Nephron (organoid): ENCODE measurements at regions not wholly inside any gene's neighbourhood (a gene's known extent, or its start where the extent isn't known, plus 50 kb on each side); places are given as distances from the start of the nearest gene placed in this dataset.
A peak's percentile ranks its signal among the peaks of the same experiment; 100 is the strongest.

Experiments
- H3K27ac Mint-ChIP-seq, 3 experiments: 2 replicates each; pipeline ENCODE4 v1.8.0; 2020; ENCODE audit warnings: mixed read lengths in 3 of 3, mild to moderate bottlenecking in 2 of 3, moderate library complexity in 1 of 3
- H3K27me3 Mint-ChIP-seq: 2 replicates; pipeline ENCODE4 v1.8.0; 2021; ENCODE audit warnings: low read depth, mild to moderate bottlenecking, moderate library complexity, mixed read lengths
- H3K36me3 Mint-ChIP-seq: 2 replicates; pipeline ENCODE4 v1.8.0; 2020; ENCODE audit warnings: low read depth, mixed read lengths
- H3K4me1 Mint-ChIP-seq: 2 replicates; pipeline ENCODE4 v1.8.0; 2020; ENCODE audit warnings: mixed read lengths
- H3K4me3 Mint-ChIP-seq, 3 experiments: 2 replicates each; pipeline ENCODE4 v1.8.0; 2020; ENCODE audit warnings: mild to moderate bottlenecking in 3 of 3, mixed read lengths in 3 of 3, moderate library complexity in 2 of 3
- H3K9me3 Mint-ChIP-seq: 2 replicates; pipeline ENCODE4 v1.8.0; 2020; ENCODE audit warnings: mixed read lengths
- TF ChIP-seq, protein P1 (sequence below), 3 experiments: fragments of 200-600 bp; sonication (generic); IDR thresholded peaks; one replicate each; pipeline ENCODE4 v1.5.0; 2021; ENCODE audit warnings: antibody characterized with exemption in 3 of 3; ENCODE audit not compliant: unreplicated experiment in 3 of 3

DNA sequence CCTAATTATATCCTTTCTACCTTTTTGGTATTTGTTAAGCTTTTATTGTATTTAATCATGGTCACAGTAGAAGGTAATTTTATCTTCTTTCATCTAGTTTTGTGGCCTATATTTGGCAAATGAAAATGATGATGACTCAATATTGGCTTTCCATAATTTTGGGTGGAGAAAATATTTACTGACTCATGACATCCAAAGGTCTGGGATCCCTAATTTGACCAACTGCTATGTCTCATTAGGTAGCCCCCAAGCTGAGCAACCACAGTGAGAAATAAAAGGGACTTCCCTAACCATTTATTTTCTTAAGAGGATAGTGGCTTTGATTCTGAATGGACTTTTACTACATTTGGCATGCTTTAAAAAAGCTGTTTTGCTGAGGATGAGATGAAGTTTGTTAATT is 289.5 kb downstream of the RMST start:
- Mint-ChIP-seq H3K27ac (no peak overlapping the region), H3K4me3 (no peak overlapping the region), H3K36me3 (no peaks in the 10 kb centered on the region), H3K27me3 (no peaks in the 10 kb centered on the region), H3K4me1 (peaks cover 7% of the 10 kb centered on the region), H3K9me3 (no peaks in the 10 kb centered on the region)
- TF ChIP-seq, protein P1, sequence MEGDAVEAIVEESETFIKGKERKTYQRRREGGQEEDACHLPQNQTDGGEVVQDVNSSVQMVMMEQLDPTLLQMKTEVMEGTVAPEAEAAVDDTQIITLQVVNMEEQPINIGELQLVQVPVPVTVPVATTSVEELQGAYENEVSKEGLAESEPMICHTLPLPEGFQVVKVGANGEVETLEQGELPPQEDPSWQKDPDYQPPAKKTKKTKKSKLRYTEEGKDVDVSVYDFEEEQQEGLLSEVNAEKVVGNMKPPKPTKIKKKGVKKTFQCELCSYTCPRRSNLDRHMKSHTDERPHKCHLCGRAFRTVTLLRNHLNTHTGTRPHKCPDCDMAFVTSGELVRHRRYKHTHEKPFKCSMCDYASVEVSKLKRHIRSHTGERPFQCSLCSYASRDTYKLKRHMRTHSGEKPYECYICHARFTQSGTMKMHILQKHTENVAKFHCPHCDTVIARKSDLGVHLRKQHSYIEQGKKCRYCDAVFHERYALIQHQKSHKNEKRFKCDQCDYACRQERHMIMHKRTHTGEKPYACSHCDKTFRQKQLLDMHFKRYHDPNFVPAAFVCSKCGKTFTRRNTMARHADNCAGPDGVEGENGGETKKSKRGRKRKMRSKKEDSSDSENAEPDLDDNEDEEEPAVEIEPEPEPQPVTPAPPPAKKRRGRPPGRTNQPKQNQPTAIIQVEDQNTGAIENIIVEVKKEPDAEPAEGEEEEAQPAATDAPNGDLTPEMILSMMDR (IDR thresholded peaks at IDR 0.05; ENCODE audit: unreplicated experiment in 3 of 3), result no peak

DNA sequence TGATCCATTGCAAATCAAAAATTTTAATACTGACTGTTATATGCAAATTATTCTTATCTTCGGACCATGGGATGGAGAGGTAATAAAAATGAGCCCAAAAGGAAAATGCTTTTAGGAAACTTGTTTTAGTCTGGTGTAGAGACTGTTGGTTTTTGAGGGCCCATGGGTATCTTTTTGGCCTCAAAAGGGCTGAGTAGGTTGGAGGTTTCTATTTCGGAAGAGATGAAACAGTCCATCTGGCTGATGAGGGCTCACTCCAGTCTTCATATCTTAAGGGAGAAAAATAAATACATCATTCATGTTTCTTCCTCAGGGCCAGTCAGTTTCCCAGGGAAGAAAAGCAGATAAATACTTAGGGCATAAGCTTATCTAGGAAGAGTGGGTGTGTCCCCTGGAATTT is 290.7 kb downstream of the RMST start:
- Mint-ChIP-seq H3K27ac (no peak overlapping the region), H3K4me1 (peaks cover 15% of the 10 kb centered on the region), H3K4me3 (no peak overlapping the region), H3K27me3 (no peaks in the 10 kb centered on the region), H3K9me3 (no peaks in the 10 kb centered on the region), H3K36me3 (no peaks in the 10 kb centered on the region)
- TF ChIP-seq, protein P1 (IDR thresholded peaks at IDR 0.05; ENCODE audit: unreplicated experiment in 3 of 3), result no peak

GRCh38 chr12:97754306-97754705 is 291.7 kb downstream of the RMST start:
- Mint-ChIP-seq H3K27ac (no peak overlapping the region), H3K4me1 (peaks cover 15% of the 10 kb centered on the region), H3K9me3 (no peaks in the 10 kb centered on the region), H3K27me3 (no peaks in the 10 kb centered on the region), H3K4me3 (no peak overlapping the region), H3K36me3 (no peaks in the 10 kb centered on the region)
- TF ChIP-seq, protein P1 (IDR thresholded peaks at IDR 0.05; ENCODE audit: unreplicated experiment in 3 of 3), result no peak

DNA sequence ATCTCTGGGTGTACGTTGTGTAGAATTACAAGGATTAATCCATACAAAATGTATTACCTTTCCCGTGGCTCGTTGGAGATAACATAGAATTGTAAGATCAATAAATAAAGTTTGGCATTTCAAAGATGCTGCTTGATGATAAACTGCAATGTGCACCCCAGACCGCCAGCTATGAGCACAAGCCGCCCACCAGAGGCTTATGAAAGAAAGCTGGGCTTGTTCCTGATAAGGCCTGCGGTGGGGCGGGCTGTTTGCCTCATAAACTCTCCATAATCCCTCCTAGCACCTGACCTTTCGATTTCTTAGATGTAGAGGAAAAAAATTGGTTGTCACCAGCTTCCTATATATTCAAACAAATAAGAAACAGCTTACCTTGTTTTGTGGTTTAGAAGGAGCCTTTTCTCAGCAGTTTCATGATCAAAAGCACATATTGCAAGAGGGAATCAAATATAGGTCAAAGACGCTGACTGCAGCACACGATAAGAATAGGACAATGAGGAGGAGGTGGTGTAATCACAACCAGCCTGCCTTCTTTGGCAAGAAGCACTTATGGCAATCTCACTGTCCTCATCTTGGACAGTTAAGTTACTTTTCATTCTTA is 293.6 kb downstream of the RMST start:
- H3K9me3 Mint-ChIP-seq, result no peaks in the 10 kb centered on the region
- no peaks in the 10 kb centered on the region for H3K36me3 Mint-ChIP-seq
- H3K27me3 Mint-ChIP-seq, result no peaks in the 10 kb centered on the region
- TF ChIP-seq, protein P1 (IDR thresholded peaks at IDR 0.05; ENCODE audit: unreplicated experiment in 3 of 3), result no peak
- peaks cover 15% of the 10 kb centered on the region for H3K4me1 Mint-ChIP-seq
- no peak overlapping the region for H3K4me3 Mint-ChIP-seq
- H3K27ac Mint-ChIP-seq, result no peak overlapping the region

DNA sequence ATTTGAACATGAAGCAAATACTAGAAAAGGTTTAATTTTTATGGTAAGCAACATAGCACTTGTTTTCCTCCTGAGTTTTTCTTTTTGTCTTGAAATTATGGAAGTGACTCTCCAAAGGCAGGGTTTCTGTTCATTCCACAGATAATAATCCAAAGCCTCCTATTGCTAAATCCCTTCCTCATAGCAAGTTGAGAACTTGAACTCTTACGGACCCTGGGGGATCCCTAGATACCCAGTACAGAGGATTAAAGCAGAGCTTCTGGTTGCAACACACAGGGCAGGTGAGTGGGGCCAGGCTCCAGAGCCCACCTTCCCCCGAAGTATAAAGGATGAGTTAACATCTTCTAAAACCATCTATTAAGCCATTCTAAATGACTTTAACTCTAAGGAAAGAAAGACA is 294.1 kb downstream of the RMST start:
- Mint-ChIP-seq H3K4me3 (no peak overlapping the region), H3K4me1 (peaks cover 15% of the 10 kb centered on the region), H3K36me3 (no peaks in the 10 kb centered on the region), H3K27ac (no peak overlapping the region), H3K9me3 (no peaks in the 10 kb centered on the region), H3K27me3 (no peaks in the 10 kb centered on the region)
- TF ChIP-seq, protein P1 (IDR thresholded peaks at IDR 0.05; ENCODE audit: unreplicated experiment in 3 of 3), result no peak

GRCh38 chr12:97757481-97758193 is 295.0 kb downstream of the RMST start:
- TF ChIP-seq, protein P1 (IDR thresholded peaks at IDR 0.05; ENCODE audit: unreplicated experiment in 3 of 3), result no peak
- H3K9me3 Mint-ChIP-seq, result peaks cover 6% of the 10 kb centered on the region
- no peaks in the 10 kb centered on the region for H3K27me3 Mint-ChIP-seq
- no peak overlapping the region for H3K4me3 Mint-ChIP-seq
- H3K4me1 Mint-ChIP-seq, result peaks cover 15% of the 10 kb centered on the region
- no peaks in the 10 kb centered on the region for H3K36me3 Mint-ChIP-seq
- peak overlapping the region in 1 of 3 experiments; percentile 1 for H3K27ac Mint-ChIP-seq
